AG04450 (cell line): ENCODE measurements at regions not wholly inside any gene's neighbourhood (a gene's known extent, or its start where the extent isn't known, plus 50 kb on each side); places are given as distances from the start of the nearest gene placed in this dataset.

Experiments
- CTCF ChIA-PET: fragments of 300-600, 350-600 bp; formaldehyde crosslinking; extraction: SDS; loops from one replicate; lab custom pipeline; 2022; ENCODE audit warnings: antibody characterized with exemption, inconsistent platforms; lab: Charles Lee
- POLR2A ChIA-PET: fragments of 350-600 bp; formaldehyde crosslinking; extraction: SDS; loops from one replicate; lab custom pipeline; 2021; ENCODE audit warnings: antibody characterized with exemption, inconsistent platforms; lab: Yijun Ruan, JAX
- DNase-seq: peaks from one replicate; pipeline ENCODE4 v3.0.0-alpha.2; 2011; ENCODE audit warnings: low read depth, low spot score
- H3K27ac ChIP-seq: one replicate; pipeline ENCODE4 v1.5.1; 2012; ENCODE audit warnings: low read depth, low read length, control low read depth
- H3K27me3 ChIP-seq: one replicate; pipeline ENCODE4 v1.6.0; 2012; ENCODE audit warnings: low read length; ENCODE audit not compliant: control insufficient read depth, insufficient read depth
- H3K4me3 ChIP-seq: 2 replicates; pipeline ENCODE4 v1.5.1; 2011; ENCODE audit warnings: mild to moderate bottlenecking, low read depth, low read length, control low read depth
- H3K9me3 ChIP-seq: 2 replicates; pipeline ENCODE4 v1.5.1; 2012; ENCODE audit warnings: low read length; ENCODE audit not compliant: control insufficient read depth, insufficient read depth
- TF ChIP-seq, protein P1 (sequence below): IDR thresholded peaks from 2 replicates; pipeline ENCODE4 v1.5.1; 2011; ENCODE audit warnings: low read depth, low read length, control low read depth, inconsistent platforms

DNA sequence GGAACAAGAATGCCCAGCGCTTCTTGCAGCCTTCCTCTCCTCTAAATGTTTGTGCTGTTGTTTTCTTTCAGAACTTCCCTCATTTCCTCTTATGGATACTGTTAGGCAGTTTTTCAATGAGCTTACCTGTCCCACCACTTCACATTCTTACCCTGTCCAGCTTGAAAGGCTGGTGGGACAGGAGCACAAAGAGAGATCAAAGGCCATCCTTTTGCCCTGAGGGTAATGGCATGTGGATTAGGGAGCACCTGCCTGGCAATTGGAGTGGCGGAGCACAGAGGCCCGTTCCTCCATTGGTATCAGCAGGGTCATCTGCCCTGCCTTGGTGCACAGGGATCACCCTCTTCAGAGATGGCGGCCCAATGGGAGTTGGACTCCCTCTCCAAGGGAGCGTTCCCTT is 170.1 kb upstream of the UBE3A start:
- POLR2A ChIA-PET: no interaction called here
- DNase-seq: no peak
- Histone ChIP-seq H3K9me3 (no peaks in the 10 kb centered on the region), H3K4me3 (no peak overlapping the region), H3K27me3 (no peaks in the 10 kb centered on the region), H3K27ac (no peak overlapping the region)
- CTCF ChIA-PET: interaction anchor here (0.8 kb wide), 1 partner anchor 325 kb away, joined by 3 read pairs; no protein-coding TSS in a partner anchor
- TF ChIP-seq, protein P1, sequence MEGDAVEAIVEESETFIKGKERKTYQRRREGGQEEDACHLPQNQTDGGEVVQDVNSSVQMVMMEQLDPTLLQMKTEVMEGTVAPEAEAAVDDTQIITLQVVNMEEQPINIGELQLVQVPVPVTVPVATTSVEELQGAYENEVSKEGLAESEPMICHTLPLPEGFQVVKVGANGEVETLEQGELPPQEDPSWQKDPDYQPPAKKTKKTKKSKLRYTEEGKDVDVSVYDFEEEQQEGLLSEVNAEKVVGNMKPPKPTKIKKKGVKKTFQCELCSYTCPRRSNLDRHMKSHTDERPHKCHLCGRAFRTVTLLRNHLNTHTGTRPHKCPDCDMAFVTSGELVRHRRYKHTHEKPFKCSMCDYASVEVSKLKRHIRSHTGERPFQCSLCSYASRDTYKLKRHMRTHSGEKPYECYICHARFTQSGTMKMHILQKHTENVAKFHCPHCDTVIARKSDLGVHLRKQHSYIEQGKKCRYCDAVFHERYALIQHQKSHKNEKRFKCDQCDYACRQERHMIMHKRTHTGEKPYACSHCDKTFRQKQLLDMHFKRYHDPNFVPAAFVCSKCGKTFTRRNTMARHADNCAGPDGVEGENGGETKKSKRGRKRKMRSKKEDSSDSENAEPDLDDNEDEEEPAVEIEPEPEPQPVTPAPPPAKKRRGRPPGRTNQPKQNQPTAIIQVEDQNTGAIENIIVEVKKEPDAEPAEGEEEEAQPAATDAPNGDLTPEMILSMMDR: no peak

DNA sequence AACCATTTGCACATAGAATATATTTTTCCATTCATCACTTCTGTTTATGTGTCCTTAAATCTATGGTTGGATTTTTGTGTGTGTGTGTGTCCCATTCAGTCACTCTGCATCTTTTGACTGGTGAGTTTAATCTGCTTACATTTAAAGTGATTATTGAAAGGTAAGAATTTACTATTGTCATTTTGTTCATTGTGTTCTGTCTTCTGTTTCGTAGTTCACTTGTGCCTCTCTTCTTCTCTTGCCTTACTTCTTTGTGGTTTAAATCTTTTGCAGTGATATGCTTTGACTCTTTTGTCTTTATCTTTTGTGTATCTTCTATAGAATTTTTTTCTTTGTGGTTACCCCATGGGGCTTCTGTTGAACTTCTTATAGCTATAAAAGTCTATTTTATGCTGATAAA is 166.3 kb upstream of the UBE3A start:
- ChIA-PET CTCF (no interaction called here), POLR2A (no interaction called here)
- Histone ChIP-seq H3K27ac (no peak overlapping the region), H3K9me3 (no peaks in the 10 kb centered on the region), H3K4me3 (no peak overlapping the region), H3K27me3 (no peaks in the 10 kb centered on the region)
- TF ChIP-seq, protein P1: no peak
- no peak for DNase-seq

DNA sequence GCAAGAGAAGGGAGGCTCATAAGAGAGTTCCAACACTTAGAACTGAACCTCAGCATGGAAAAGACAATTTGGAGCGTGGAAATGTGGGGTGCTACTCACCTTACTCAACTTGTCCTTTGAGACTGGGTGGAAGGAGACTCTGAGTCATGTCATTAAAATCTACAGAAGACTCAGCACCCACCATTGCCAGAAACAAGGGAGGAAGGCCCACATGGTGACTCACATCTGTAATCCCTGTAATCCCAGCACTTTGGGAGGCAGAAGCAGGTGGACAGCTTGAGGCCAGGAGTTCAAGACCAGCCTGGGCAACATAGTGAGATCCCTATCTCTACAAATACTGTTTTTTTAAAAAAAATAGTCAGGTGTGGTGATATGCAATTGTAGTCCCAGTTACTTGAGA is 161.9 kb upstream of the UBE3A start:
- Histone ChIP-seq H3K4me3 (no peak overlapping the region), H3K27me3 (no peaks in the 10 kb centered on the region), H3K27ac (no peak overlapping the region), H3K9me3 (peaks cover 3% of the 10 kb centered on the region; the same call in 1 of the 2 replicates)
- ChIA-PET POLR2A (no interaction called here), CTCF (no interaction called here)
- TF ChIP-seq, protein P1: no peak
- DNase-seq: no peak

DNA sequence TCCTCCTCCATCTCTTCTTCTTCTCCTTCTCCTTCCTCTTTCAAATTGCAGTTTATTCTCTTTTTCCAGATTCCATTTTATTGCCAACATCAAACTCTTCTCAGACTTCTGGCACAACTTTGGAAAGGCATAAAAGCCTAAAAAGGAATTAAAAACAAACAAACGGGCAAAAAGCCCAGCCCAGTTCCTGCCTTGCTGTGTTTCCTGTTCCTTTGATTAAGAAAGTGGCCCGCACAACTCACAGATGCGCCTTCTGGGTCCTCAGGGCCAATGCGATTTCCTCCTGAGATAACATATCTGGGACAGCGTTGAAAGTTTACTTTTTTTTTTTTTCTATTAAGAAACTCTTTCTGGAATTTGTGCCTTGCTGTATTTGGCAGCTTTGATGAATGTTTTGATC is 158.7 kb upstream of the UBE3A start:
- DNase-seq: no peak
- ChIA-PET POLR2A (no interaction called here), CTCF (no interaction called here)
- Histone ChIP-seq H3K27me3 (no peaks in the 10 kb centered on the region), H3K9me3 (peaks cover 3% of the 10 kb centered on the region; the same call in 1 of the 2 replicates), H3K4me3 (no peak overlapping the region), H3K27ac (no peak overlapping the region)
- TF ChIP-seq, protein P1: no peak

DNA sequence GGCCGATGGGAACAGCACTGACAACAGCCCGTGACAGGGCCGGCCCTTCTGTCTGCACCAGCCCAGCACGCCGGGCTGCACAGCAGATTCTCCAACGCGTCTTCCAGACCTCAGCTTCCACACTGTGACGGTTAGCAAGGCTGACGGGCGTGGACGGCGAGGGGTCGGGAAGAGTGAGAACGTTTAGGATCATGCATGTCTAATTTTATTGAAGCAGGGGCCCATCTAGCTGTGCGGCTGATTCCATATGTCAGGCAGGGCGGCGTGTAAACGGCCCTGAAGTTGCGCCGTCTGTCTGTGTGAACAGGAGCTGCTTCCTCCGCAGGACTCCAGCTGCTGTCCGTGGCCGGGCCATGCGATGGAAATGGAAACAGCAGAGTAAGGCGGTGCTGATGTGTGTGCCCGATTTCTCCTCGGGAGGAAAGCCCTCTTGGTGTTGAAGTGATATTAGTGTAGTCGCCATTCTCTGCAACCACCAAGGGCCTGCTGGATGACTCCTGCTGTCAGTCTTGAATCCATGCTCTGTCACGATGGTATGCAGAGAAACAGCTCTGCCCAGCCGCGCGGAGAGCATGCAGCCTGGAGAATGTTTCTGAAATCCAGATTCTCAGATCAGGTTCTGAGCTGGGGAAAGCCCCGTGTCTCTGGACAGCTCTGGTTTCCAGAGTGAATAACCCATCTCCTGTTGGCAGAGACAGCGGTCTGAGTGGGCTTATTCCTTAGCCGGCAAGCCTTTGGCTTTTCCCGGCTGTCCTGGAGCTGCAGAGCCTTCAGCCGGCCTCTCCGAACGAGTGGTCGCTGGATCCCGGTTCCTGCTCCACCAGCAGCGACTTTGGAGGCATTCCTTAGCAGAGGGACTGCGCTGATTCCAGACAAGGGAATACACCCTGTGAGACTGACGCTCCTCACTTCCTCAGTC is 158.1 kb upstream of the UBE3A start:
- ChIA-PET POLR2A (no interaction called here), CTCF (no interaction called here)
- H3K27me3 ChIP-seq: no peaks in the 10 kb centered on the region
- TF ChIP-seq, protein P1: no peak
- DNase-seq: no peak
- H3K9me3 ChIP-seq: peaks cover 3% of the 10 kb centered on the region; the same call in 1 of the 2 replicates
- H3K4me3 ChIP-seq: no peak overlapping the region
- H3K27ac ChIP-seq: no peak overlapping the region
